ENCODE measurements at regions not wholly inside any gene's neighbourhood (a gene's known extent, or its start where the extent isn't known, plus 50 kb on each side); places are given as distances from the start of the nearest gene placed in this dataset.
"Not testable (repeated sequence)": the region's sequence is repeated elsewhere in the genome, so short reads cannot be mapped to it uniquely, and the experiment has no call there.

DNA sequence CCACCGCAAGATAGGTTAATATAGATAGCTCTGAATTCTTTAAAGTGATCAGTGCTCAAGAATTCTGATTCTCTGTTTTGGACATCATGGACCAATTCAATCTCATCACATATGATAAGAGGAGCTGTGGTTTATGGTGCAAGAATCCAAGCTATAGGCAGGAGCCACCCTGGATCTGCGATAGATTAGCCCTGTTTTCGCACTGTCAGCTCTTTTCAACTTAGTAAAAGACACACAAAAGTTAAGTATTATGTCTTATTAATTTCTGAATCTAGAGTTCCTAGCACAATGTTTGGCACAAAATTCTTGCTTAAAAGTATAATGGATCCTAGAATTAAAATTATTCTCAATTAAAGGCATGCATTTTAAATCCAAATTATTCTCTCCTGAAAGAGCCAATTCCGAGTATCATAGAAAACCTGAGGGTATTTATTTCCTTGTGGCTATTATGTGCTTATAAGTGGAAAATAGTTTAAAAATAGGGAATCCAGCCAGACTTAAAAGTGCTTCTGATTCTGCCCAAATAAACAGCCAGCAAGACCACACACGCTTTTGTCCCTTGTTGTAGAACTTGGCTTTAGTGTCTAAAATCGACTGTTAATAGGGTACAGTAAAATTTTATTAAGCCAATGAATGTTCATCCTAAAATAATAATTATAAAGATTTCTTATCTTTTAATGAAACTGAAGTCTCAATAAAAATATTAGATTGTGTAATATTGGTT is 184.9 kb upstream of the FLRT2 start:
- DNase-seq (ENCODE audit: low read depth in 1 of 2, low spot score in 1 of 2) = no peak
- in situ Hi-C loops (cut with HindIII; ENCODE audit: low pct_unique_long_range_greater_than_20kb, low sequenced_read_pairs) = no loop called here
- no peak for TF ChIP-seq JUND (IDR thresholded peaks at IDR 0.05; ENCODE audit: low read depth)

- in situ Hi-C loops (cut with HindIII; ENCODE audit: low pct_unique_long_range_greater_than_20kb, low sequenced_read_pairs) = no loop called here
- TF ChIP-seq JUND (IDR thresholded peaks at IDR 0.05; ENCODE audit: low read depth) = no peak
- no peak for DNase-seq (ENCODE audit: low read depth in 1 of 2, low spot score in 1 of 2)
These were observed 179.3 kb upstream of the FLRT2 start for GRCh38 chr14:85350667-85351066.

DNA sequence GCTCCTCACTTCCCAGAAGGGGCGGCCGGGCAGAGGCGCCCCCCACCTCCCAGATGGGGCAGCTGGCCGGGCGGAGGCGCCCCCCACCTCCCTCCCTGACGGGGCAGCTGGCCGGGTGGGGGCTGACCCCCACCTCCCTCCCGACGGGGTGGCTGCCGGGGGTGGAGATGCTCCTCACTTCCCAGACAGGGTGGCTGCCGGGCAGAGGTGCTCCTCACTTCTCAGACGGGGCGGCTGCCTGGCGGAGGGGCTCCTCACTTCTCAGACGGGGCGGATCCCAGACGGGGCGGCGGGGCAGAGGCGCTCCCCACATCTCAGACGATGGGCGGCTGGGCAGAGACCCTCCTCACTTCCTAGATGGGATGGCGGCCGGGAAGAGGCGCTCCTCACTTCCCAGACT is 177.4 kb upstream of the FLRT2 start:
- DNase-seq (ENCODE audit: low read depth in 1 of 2, low spot score in 1 of 2); in situ Hi-C loops (cut with HindIII; ENCODE audit: low pct_unique_long_range_greater_than_20kb, low sequenced_read_pairs): not testable (repeated sequence)

- in situ Hi-C loops (cut with HindIII; ENCODE audit: low pct_unique_long_range_greater_than_20kb, low sequenced_read_pairs) = no loop called here
- TF ChIP-seq JUND (IDR thresholded peaks at IDR 0.05; ENCODE audit: low read depth) = no peak
- DNase-seq (ENCODE audit: low read depth in 1 of 2, low spot score in 1 of 2) = no peak
These were observed 172.8 kb upstream of the FLRT2 start for GRCh38 chr14:85357120-85357519.

DNA sequence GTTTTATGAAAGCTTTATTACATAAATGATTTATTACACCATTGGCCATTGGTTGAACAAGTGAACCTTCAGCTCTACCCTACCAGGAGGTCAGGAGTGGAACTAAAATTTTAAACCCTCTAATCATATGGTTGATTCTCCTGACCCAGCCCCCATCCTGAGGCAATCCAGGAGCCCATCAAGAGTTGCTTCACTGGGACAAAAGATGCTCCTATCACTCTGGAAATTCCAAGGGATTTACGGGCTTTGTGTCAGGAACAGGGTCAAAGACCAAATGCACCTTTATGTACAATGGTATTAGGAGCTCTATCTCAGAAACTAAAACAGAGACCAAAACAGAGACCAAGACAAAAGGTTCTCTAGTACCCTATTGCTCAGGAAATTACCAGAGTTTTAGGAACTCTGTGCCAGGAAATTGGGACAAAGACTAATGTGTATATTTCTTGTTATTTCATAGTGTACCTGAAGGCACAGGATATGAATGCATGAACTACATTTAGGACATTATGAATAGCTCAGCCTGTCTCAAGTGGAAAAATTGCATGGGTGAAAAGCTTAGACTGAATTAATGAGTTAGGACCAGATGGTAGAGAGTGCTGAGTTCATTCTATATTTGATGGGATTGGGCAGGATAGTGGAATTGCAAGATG is 171.7 kb upstream of the FLRT2 start:
- in situ Hi-C loops (cut with HindIII; ENCODE audit: low pct_unique_long_range_greater_than_20kb, low sequenced_read_pairs) = no loop called here
- TF ChIP-seq JUND (IDR thresholded peaks at IDR 0.05; ENCODE audit: low read depth) = no peak
- DNase-seq (ENCODE audit: low read depth in 1 of 2, low spot score in 1 of 2) = no peak

- in situ Hi-C loops (cut with HindIII; ENCODE audit: low pct_unique_long_range_greater_than_20kb, low sequenced_read_pairs) = no loop called here
- no peak for DNase-seq (ENCODE audit: low read depth in 1 of 2, low spot score in 1 of 2)
- no peak for TF ChIP-seq JUND (IDR thresholded peaks at IDR 0.05; ENCODE audit: low read depth)
These were observed 170.4 kb upstream of the FLRT2 start for GRCh38 chr14:85359505-85359904.

GRCh38 chr14:85363358-85363757 is 166.6 kb upstream of the FLRT2 start:
- DNase-seq (ENCODE audit: low read depth in 1 of 2, low spot score in 1 of 2) = no peak
- in situ Hi-C loops (cut with HindIII; ENCODE audit: low pct_unique_long_range_greater_than_20kb, low sequenced_read_pairs) = no loop called here
- no peak for TF ChIP-seq JUND (IDR thresholded peaks at IDR 0.05; ENCODE audit: low read depth)

DNA sequence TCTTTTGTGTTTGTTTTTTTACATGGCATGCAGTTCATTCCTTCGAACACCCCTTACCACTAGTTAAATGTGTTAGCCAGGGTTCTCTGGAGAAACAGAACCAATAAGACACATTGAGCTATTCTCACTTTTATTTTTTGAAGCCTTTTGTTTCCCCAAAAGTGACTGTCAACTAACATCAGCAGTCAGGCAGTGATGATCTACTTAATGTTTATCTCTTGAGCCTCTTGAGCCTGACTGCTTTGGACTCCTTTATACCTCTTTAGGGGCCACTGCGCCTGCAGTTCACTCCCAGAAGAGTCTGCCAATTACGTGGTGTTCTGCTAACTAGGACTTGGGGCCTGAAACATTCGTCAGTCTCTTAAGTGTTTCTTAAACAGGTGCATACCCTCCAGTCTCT is 163.7 kb upstream of the FLRT2 start:
- in situ Hi-C loops (cut with HindIII; ENCODE audit: low pct_unique_long_range_greater_than_20kb, low sequenced_read_pairs) = no loop called here
- TF ChIP-seq JUND (IDR thresholded peaks at IDR 0.05; ENCODE audit: low read depth) = no peak

GRCh38 chr14:85380881-85381280 is 149.1 kb upstream of the FLRT2 start:
- no peak for TF ChIP-seq JUND (IDR thresholded peaks at IDR 0.05; ENCODE audit: low read depth)
- no peak for DNase-seq (ENCODE audit: low read depth in 1 of 2, low spot score in 1 of 2)
- in situ Hi-C loops (cut with HindIII; ENCODE audit: low pct_unique_long_range_greater_than_20kb, low sequenced_read_pairs) = no loop called here

More for the DNA sequence above, 163.7 kb upstream of the FLRT2 start:
- no peak for DNase-seq (ENCODE audit: low read depth in 1 of 2, low spot score in 1 of 2)

- TF ChIP-seq JUND (IDR thresholded peaks at IDR 0.05; ENCODE audit: low read depth) = no peak
- DNase-seq (ENCODE audit: low read depth in 1 of 2, low spot score in 1 of 2) = no peak
- in situ Hi-C loops (cut with HindIII; ENCODE audit: low pct_unique_long_range_greater_than_20kb, low sequenced_read_pairs) = no loop called here
These were observed 147.6 kb upstream of the FLRT2 start for GRCh38 chr14:85382341-85382740.

DNA sequence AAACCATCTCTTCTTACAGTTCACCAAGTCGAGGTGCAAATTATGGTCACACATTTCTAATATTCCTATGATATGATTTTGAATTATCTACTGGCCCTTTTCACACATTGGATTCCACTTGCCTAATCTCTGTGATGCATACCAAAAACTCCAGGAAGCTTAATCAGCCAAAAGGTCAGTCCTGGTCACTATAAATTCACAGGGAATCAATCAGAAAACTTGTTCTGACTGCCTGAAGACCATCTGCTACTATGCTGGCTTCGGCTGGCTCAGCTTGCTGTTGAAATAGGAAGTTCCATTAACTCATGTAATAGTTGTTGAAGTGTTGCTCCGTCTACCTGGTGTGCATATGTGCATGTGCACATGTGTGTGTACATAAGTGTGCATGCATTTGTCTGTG is 142.8 kb upstream of the FLRT2 start:
- in situ Hi-C loops (cut with HindIII; ENCODE audit: low pct_unique_long_range_greater_than_20kb, low sequenced_read_pairs) = no loop called here
- TF ChIP-seq JUND (IDR thresholded peaks at IDR 0.05; ENCODE audit: low read depth) = no peak
- DNase-seq (ENCODE audit: low read depth in 1 of 2, low spot score in 1 of 2) = no peak

DNA sequence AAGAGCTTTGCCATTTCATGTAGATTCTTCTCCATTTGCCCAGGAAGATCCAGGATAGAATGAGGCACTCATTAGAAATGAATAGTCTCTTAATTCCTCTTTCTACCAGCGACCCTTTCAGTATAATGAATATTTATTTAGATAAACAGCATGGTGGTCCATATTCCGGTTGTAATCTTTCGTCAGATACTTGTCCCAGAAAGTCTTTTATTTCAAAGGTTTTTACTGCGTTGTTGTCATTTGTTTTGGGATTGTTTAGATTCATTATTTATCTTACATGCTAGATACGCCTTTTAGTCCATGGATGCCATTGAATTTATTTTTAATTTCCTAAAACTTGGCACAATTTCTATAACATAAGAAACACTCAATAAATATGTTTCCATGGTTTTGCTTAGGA is 139.7 kb upstream of the FLRT2 start:
- in situ Hi-C loops (cut with HindIII; ENCODE audit: low pct_unique_long_range_greater_than_20kb, low sequenced_read_pairs) = no loop called here
- DNase-seq (ENCODE audit: low read depth in 1 of 2, low spot score in 1 of 2) = no peak
- TF ChIP-seq JUND (IDR thresholded peaks at IDR 0.05; ENCODE audit: low read depth) = no peak

DNA sequence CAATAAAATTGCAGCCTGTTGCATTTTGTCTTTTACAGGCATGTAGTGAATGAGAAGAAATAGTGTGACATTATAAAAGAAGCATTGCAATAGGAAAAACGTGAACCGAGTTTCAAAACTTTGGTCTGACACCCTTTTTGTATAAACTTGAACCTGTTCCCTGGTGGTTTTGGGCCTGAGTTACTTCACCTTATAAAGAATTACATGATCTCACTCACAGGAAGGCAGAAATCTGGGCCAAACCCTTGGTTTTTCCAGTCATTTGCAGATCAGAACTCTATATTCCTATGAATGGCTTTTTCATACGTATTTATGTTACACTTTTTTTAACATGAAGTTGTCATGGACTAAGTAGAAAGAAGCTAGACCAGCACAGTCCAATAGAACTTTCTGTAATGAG is 138.5 kb upstream of the FLRT2 start:
- no peak for DNase-seq (ENCODE audit: low read depth in 1 of 2, low spot score in 1 of 2)
- no peak for TF ChIP-seq JUND (IDR thresholded peaks at IDR 0.05; ENCODE audit: low read depth)
- in situ Hi-C loops (cut with HindIII; ENCODE audit: low pct_unique_long_range_greater_than_20kb, low sequenced_read_pairs) = no loop called here

DNA sequence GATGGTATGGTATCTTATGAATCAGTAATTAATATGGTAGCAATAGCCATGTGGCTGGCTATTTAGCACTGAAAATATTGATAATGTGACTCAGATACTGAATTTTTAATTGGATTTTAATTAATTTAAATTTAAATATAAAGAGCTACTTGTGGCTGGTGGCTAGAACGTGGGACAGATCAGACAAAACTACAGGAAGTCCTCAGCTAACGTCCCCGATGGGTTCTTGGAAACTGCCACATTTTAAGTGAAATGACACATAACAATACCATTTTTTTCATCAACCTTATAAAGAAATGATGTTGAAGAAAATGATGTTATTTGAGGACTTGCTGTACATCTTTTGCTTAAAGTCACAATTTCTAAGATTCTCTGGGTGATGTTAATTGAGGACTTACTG is 138.1 kb upstream of the FLRT2 start:
- TF ChIP-seq JUND (IDR thresholded peaks at IDR 0.05; ENCODE audit: low read depth) = no peak
- DNase-seq (ENCODE audit: low read depth in 1 of 2, low spot score in 1 of 2) = no peak
- in situ Hi-C loops (cut with HindIII; ENCODE audit: low pct_unique_long_range_greater_than_20kb, low sequenced_read_pairs) = no loop called here

Data from T47D (cell line).